NCI-H82 treated with DMSO at 0.1 percent for 48 hours (cell line): ENCODE measurements at regions not wholly inside any gene's neighbourhood (a gene's known extent, or its start where the extent isn't known, plus 50 kb on each side); places are given as distances from the start of the nearest gene placed in this dataset.
A peak's percentile ranks its signal among the peaks of the same experiment; 100 is the strongest.

Experiments used
- DNase-seq: peaks from one replicate; lab custom pipeline; 2025; ENCODE audit not compliant: unreplicated experiment; lab: John Stamatoyannopoulos, UW

GRCh38 chr5:96045888-96046287 is 84.2 kb upstream of the ELL2 start:
- DNase-seq = no peak

- DNase-seq = no peak
Observed at GRCh38 chr5:96043446-96043845, 81.8 kb upstream of the ELL2 start.

GRCh38 chr5:96037128-96037527 is 75.5 kb upstream of the ELL2 start:
- no peak for DNase-seq

- DNase-seq = no peak
Observed at GRCh38 chr5:96036301-96036700, 74.7 kb upstream of the ELL2 start.

- no peak for DNase-seq
Observed at GRCh38 chr5:96035796-96036195, 74.1 kb upstream of the ELL2 start.

- DNase-seq = no peak
Observed at GRCh38 chr5:96033116-96033515, 71.5 kb upstream of the ELL2 start.

GRCh38 chr5:96031811-96032261 is 70.2 kb upstream of the ELL2 start:
- no peak for DNase-seq

GRCh38 chr5:96031180-96031579 is 69.5 kb upstream of the ELL2 start:
- DNase-seq = no peak

GRCh38 chr5:96026406-96027041 is 64.9 kb upstream of the ELL2 start:
- DNase-seq = no peak

- no peak for DNase-seq
Observed at GRCh38 chr5:96024683-96025475, 63.2 kb upstream of the ELL2 start.

GRCh38 chr5:96023518-96023917 is 61.9 kb upstream of the ELL2 start:
- no peak for DNase-seq

GRCh38 chr5:96022971-96023370 is 61.3 kb upstream of the ELL2 start:
- DNase-seq = no peak

- peak; percentile 58 for DNase-seq
Observed at GRCh38 chr5:96017951-96018350, 56.3 kb upstream of the ELL2 start.

- DNase-seq = no peak
Observed at GRCh38 chr5:96016216-96016615, 54.6 kb upstream of the ELL2 start.

GRCh38 chr5:96015709-96016108 is 54.1 kb upstream of the ELL2 start:
- DNase-seq = no peak

GRCh38 chr5:96014395-96014794 is 52.7 kb upstream of the ELL2 start:
- DNase-seq = no peak

GRCh38 chr5:96013254-96013653 is 51.6 kb upstream of the ELL2 start:
- no peak for DNase-seq

GRCh38 chr5:96012399-96012798 is 50.7 kb upstream of the ELL2 start:
- no peak for DNase-seq
